ENCODE measurements at regions not wholly inside any gene's neighbourhood (a gene's known extent, or its start where the extent isn't known, plus 50 kb on each side); places are given as distances from the start of the nearest gene placed in this dataset.

DNA sequence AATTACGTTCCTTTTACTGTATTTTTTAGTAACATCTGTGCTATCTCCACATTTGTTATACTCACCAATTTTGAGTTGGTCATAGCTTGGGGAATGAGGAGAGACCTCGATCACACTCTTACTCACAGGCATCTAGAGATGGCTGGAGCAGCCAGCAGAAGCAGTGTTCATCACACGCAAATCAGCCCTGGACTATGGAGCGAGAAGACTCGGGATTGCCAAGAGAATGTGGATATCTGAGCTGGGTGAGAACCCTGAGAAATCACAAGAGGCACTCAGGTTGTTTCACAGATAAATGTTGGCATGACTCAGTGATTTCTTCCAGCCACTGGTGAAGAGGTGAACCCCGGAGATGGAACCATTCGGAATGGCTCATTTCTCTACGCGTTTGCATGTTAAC is 820.1 kb upstream of the IGFBP3 start:
- no peak overlapping the region for H3K4me3 ChIP-seq (ENCODE audit: low read depth, low read length)
- TF ChIP-seq CTCF (IDR thresholded peaks at IDR 0.05; ENCODE audit: low read depth, low read length): no peak

DNA sequence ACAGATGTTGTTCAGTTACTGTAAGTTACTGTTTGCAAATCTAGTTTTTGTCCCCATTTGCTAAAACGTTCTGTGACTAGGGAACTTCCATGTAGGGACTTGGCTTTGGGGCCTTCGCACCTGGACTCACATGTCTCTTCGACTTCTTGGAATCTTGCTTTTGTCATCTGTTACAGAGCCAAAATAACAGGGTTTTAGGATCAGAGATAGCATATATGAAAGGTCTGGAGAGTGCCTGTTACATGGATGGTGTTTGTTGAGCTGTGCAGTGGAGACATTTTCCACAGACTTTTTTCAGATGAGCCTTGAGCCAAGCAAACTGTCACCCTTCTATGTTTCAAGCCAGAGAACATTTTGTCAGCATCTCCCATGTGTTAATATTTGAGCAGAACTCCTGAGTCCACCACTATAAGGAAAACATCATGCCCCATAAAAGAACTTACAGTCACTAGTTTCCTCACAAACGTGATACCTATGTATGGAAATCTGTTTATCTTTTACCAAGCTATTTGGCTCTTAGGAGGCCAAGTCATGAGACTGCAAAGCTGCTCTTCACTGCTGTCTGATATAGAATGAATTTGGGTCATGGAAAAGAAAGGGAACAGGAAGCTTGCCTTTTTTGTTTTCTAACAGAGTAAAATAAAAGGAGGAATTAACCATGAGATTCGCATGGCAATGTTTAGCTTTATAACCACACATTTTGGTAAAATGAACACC is 818.6 kb upstream of the IGFBP3 start:
- no peak for TF ChIP-seq CTCF (IDR thresholded peaks at IDR 0.05; ENCODE audit: low read depth, low read length)
- no peak overlapping the region for H3K4me3 ChIP-seq (ENCODE audit: low read depth, low read length)

- H3K4me3 ChIP-seq (ENCODE audit: low read depth, low read length): no peak overlapping the region
- TF ChIP-seq CTCF (IDR thresholded peaks at IDR 0.05; ENCODE audit: low read depth, low read length): no peak
Measured at GRCh38 chr7:46738796-46739195, 817.7 kb upstream of the IGFBP3 start.

DNA sequence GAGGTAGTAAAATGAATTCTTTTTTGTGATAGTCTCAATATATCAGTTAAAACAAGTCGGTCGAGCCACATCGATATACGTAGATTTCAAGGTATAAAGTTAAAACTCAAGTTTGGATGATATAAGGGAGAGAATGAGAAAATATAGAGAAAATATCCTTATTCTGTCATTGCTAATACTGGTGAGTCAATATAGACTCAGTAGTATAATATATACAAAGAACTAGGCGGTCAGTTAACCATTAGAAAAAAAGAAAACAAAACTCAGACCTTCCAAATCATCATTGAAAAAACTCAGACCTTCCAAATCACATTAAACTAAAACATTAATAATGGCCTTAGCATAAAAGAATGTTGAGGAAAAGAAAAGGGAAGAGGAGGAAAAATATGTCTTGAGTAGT is 817.1 kb upstream of the IGFBP3 start:
- H3K4me3 ChIP-seq (ENCODE audit: low read depth, low read length): no peak overlapping the region
- TF ChIP-seq CTCF (IDR thresholded peaks at IDR 0.05; ENCODE audit: low read depth, low read length): no peak

GRCh38 chr7:46725838-46726237 is 804.8 kb upstream of the IGFBP3 start:
- TF ChIP-seq CTCF (IDR thresholded peaks at IDR 0.05; ENCODE audit: low read depth, low read length): no peak
- no peak overlapping the region for H3K4me3 ChIP-seq (ENCODE audit: low read depth, low read length)

DNA sequence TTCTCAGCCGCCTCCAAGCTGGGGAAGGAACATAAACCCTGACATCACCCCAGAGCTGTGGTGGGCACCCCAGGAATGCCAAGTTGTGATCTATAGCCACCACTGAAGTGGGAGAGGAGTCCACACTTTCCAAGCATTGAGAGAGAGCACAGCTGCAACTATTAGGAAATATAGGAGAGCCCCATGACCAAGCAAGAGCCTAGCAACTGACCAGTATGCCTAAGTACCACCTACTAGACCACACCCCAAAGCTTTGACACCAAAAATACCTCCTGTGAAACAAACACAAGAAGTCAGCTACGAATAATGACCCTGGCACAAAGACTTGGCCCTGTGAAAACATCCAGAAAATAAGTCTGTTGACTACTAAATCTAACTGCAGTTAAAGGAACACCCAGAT is 804.1 kb upstream of the IGFBP3 start:
- no peak overlapping the region for H3K4me3 ChIP-seq (ENCODE audit: low read depth, low read length)
- TF ChIP-seq CTCF (IDR thresholded peaks at IDR 0.05; ENCODE audit: low read depth, low read length): no peak

GRCh38 chr7:46723742-46724141 is 802.7 kb upstream of the IGFBP3 start:
- no peak for TF ChIP-seq CTCF (IDR thresholded peaks at IDR 0.05; ENCODE audit: low read depth, low read length)
- no peak overlapping the region for H3K4me3 ChIP-seq (ENCODE audit: low read depth, low read length)

Measured in WI38 (cell line).